Neural crest cell (in vitro differentiated cells): ENCODE measurements at regions not wholly inside any gene's neighbourhood (a gene's known extent, or its start where the extent isn't known, plus 50 kb on each side); places are given as distances from the start of the nearest gene placed in this dataset.
"Not testable (repeated sequence)": the region's sequence is repeated elsewhere in the genome, so short reads cannot be mapped to it uniquely, and the experiment has no call there.

ENCODE experiments used
- DNase-seq: peaks from one replicate; pipeline ENCODE4 v3.0.0; 2021; ENCODE audit warnings: low read depth, mixed read lengths, low spot score
- H3K27ac Mint-ChIP-seq: one replicate; pipeline ENCODE4 v1.8.0; 2021; ENCODE audit warnings: mild to moderate bottlenecking, mixed read lengths; ENCODE audit not compliant: unreplicated experiment
- H3K27me3 Mint-ChIP-seq: 2 replicates; pipeline ENCODE4 v1.8.0; 2021; ENCODE audit warnings: low read depth, mild to moderate bottlenecking, mixed read lengths
- H3K36me3 Mint-ChIP-seq: 2 replicates; pipeline ENCODE4 v1.8.0; 2021; ENCODE audit warnings: low read depth, mild to moderate bottlenecking, mixed read lengths
- H3K4me1 Mint-ChIP-seq: 2 replicates; pipeline ENCODE4 v1.8.0; 2021; ENCODE audit warnings: mixed read lengths
- H3K4me3 Mint-ChIP-seq: one replicate; pipeline ENCODE4 v1.8.0; 2021; ENCODE audit warnings: mild to moderate bottlenecking, mixed read lengths
- H3K9me3 Mint-ChIP-seq: 2 replicates; pipeline ENCODE4 v1.8.0; 2021; ENCODE audit warnings: mixed read lengths
- CTCF ChIP-seq: fragments of 200-600 bp; sonication (generic); conservative IDR thresholded peaks from 2 replicates; pipeline ENCODE4 v1.5.0; 2021; ENCODE audit warnings: antibody characterized with exemption, mild to moderate bottlenecking

DNA sequence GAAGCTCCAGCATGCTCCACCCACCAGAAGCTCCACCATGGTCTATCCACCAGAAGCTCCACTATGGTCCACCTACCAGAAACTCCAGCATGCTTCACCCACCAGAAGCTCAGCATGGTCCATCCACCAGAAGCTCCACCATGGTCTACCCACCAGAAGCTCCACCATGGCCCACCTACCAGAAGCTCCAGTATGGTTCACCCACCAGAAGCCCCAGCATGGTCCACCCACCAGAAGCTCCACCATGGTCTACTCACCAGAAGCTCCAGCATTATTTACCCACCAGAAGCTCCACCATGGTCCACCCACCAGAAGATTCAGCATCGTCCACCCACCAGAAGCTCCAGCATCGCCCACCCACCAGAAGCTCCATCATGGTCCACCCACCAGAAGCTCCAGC, 4490.2 kb upstream of the OR11H1 start:
- Mint-ChIP-seq H3K9me3 (peaks cover 41% of the 10 kb centered on the region), H3K36me3 (peaks cover 35% of the 10 kb centered on the region)
- not testable (repeated sequence) for H3K27ac Mint-ChIP-seq, H3K4me3 Mint-ChIP-seq, H3K27me3 Mint-ChIP-seq, H3K4me1 Mint-ChIP-seq, DNase-seq

DNA sequence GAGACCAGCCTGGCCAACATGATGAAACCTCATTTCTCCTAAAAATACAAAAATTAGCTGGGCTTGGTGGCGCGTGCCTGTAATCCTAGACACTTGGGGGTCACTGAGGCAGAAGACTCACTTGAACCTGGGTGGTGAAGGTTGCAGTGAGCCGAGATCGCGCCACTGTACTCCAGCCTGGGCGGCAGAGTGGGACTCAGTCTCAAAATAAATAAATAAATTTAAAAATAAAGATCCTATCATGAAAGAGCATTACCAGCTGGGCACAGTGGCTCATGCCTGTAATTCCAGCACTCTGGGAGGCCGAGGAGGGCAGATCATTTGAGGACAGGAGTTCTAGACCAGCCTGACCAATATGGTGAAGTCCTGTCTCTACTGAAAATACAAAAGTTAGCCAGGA, 4489.2 kb upstream of the OR11H1 start:
- H3K27me3 Mint-ChIP-seq, H3K27ac Mint-ChIP-seq, DNase-seq, H3K4me1 Mint-ChIP-seq, H3K4me3 Mint-ChIP-seq: not testable (repeated sequence)
- H3K36me3 Mint-ChIP-seq, result peaks cover 41% of the 10 kb centered on the region
- H3K9me3 Mint-ChIP-seq, result peaks cover 45% of the 10 kb centered on the region

DNA sequence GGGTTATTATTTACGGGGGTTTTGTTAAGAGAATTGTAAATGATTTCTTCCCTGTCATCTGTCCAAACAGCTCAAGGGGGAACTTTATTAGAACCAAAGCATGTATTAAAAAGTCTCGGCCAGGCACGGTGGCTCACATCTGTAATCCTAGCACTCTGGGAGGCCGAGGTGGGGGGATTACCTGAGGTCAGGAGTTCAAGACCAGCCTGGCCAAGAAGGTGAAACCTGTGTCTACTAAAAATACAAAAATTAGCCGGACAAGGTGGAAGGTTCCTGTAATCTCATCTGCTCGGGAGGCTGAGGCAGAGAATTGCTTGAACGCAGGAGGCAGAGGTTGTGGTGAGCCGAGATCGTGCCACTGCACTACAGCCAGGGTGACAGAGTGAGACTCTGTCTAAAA, 4486.6 kb upstream of the OR11H1 start:
- H3K36me3 Mint-ChIP-seq, result peaks cover 31% of the 10 kb centered on the region
- DNase-seq, result not testable (repeated sequence)

GRCh38 chr22:11042116-11042515, 4485.9 kb upstream of the OR11H1 start:
- Mint-ChIP-seq H3K9me3 (peaks cover 34% of the 10 kb centered on the region), H3K27ac (no peak overlapping the region), H3K4me3 (no peak overlapping the region), H3K4me1 (no peaks in the 10 kb centered on the region), H3K27me3 (no peaks in the 10 kb centered on the region), H3K36me3 (peaks cover 27% of the 10 kb centered on the region)
- TF ChIP-seq CTCF, result no peak
- no peak for DNase-seq

More for the DNA sequence above, 4486.6 kb upstream of the OR11H1 start:
- H3K27me3 Mint-ChIP-seq, H3K4me1 Mint-ChIP-seq, H3K4me3 Mint-ChIP-seq, H3K27ac Mint-ChIP-seq: not testable (repeated sequence)
- peaks cover 37% of the 10 kb centered on the region for H3K9me3 Mint-ChIP-seq

DNA sequence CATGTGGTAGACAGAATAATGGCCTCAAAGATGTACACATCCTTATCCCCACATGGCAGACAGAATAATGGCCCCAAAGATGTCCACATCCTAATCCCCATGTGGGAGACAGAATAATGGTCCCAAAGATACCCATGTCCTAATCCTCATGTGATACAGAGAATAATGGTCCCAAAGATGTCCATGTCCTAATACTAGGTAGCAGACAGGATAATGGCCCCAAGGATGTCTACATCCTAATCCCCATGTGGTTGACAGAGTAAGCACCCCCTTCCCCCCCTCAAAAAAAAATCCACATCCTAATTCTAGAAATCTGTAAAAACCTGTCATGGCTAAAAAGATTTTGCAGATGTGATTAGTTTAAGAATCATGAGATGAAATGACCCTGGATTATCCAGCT, 4484.7 kb upstream of the OR11H1 start:
- H3K27ac Mint-ChIP-seq, H3K4me1 Mint-ChIP-seq, DNase-seq, H3K4me3 Mint-ChIP-seq, H3K27me3 Mint-ChIP-seq: not testable (repeated sequence)
- peaks cover 28% of the 10 kb centered on the region for H3K9me3 Mint-ChIP-seq
- peaks cover 21% of the 10 kb centered on the region for H3K36me3 Mint-ChIP-seq

GRCh38 chr22:11048884-11049283, 4479.1 kb upstream of the OR11H1 start:
- not testable (repeated sequence) for H3K27ac Mint-ChIP-seq, H3K4me3 Mint-ChIP-seq, H3K4me1 Mint-ChIP-seq, DNase-seq, H3K27me3 Mint-ChIP-seq
- Mint-ChIP-seq H3K36me3 (peaks cover 13% of the 10 kb centered on the region), H3K9me3 (peaks cover 10% of the 10 kb centered on the region)

- H3K36me3 Mint-ChIP-seq, result peaks cover 13% of the 10 kb centered on the region
- not testable (repeated sequence) for H3K4me3 Mint-ChIP-seq, H3K27ac Mint-ChIP-seq, H3K27me3 Mint-ChIP-seq, H3K4me1 Mint-ChIP-seq, DNase-seq
- H3K9me3 Mint-ChIP-seq, result peaks cover 10% of the 10 kb centered on the region
These were observed 4477.8 kb upstream of the OR11H1 start for GRCh38 chr22:11050226-11050625.

- not testable (repeated sequence) for DNase-seq, H3K4me3 Mint-ChIP-seq, H3K27ac Mint-ChIP-seq, H3K27me3 Mint-ChIP-seq, H3K4me1 Mint-ChIP-seq
- H3K36me3 Mint-ChIP-seq, result peaks cover 19% of the 10 kb centered on the region
- H3K9me3 Mint-ChIP-seq, result peaks cover 14% of the 10 kb centered on the region
These were observed 4476.4 kb upstream of the OR11H1 start for GRCh38 chr22:11051401-11052112.

DNA sequence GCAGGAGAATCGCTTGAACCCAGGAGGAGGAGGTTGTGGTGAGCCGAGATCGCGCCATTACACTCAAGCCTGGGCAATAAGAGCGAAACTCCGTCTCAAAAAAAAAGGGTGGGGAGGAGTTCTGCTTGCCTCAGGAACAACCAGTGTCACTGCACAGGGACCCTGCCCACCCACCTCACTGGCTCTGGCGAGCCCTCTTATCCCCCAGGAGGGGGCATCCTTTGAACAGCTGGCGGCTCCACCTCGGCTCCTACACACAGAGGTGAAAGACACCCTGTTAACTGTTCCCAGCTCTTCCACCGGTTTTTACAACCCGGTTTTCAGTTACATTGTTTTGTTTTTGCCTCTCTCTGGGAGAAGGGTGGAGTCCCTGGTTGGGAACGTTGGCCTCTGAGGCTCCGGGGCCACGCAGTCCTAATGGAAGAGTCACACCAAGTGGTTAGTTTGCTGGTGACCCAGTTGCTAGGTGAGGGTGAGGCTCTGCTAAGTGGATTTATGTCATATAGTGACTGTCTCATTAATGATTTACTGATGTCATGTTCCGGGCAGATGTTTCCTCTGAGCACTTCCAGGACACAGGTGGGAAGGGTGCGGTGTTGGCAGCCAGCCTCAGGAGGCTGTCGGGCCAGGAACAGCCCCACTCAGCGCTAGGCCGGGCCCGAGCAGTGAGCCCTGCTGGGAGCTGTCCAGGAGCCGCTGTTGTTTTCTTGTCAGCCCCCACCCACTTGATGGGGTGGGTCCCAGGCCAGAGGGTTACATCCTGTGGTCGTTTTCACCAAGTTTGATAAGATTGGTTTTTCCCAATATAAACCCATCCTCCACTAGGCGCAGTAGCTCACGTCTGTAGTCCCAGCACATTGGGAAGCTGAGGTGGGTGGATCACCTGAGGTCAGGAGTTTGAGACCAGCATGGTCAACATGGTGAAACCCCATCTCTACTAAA, 4474.3 kb upstream of the OR11H1 start:
- H3K4me1 Mint-ChIP-seq, H3K4me3 Mint-ChIP-seq, H3K27me3 Mint-ChIP-seq, H3K27ac Mint-ChIP-seq, DNase-seq: not testable (repeated sequence)
- Mint-ChIP-seq H3K36me3 (peaks cover 17% of the 10 kb centered on the region), H3K9me3 (peaks cover 12% of the 10 kb centered on the region)

DNA sequence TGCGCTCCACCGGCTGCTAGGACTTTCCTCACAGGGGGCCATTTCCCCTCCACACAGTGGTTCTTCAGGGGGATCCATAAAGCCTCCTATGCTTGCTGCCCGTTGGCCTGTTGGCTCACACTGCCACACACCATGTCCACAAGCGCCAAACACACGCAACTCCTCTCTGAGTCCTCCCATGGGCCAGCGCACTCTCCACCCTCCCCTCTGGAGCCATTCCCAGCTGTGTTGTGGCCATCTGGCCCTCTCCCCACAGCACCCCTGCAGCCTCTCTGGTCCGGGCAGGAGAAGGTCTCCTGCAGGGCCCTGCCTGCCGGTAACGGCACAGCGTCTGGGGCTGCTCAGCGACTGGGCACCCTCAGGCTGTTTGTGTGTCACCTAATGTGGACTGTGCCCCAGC, 4473.3 kb upstream of the OR11H1 start:
- not testable (repeated sequence) for DNase-seq

GRCh38 chr22:11055176-11055575, 4472.8 kb upstream of the OR11H1 start:
- DNase-seq, H3K27ac Mint-ChIP-seq, H3K4me1 Mint-ChIP-seq, H3K9me3 Mint-ChIP-seq, H3K4me3 Mint-ChIP-seq, H3K27me3 Mint-ChIP-seq: not testable (repeated sequence)
- peaks cover 12% of the 10 kb centered on the region for H3K36me3 Mint-ChIP-seq

More for the DNA sequence above, 4473.3 kb upstream of the OR11H1 start:
- H3K36me3 Mint-ChIP-seq, result peaks cover 12% of the 10 kb centered on the region
- H3K27me3 Mint-ChIP-seq, H3K4me3 Mint-ChIP-seq, H3K27ac Mint-ChIP-seq, H3K9me3 Mint-ChIP-seq, H3K4me1 Mint-ChIP-seq: not testable (repeated sequence)

GRCh38 chr22:11057955-11058547, 4469.9 kb upstream of the OR11H1 start:
- not testable (repeated sequence) for H3K27me3 Mint-ChIP-seq
- peaks cover 16% of the 10 kb centered on the region for H3K9me3 Mint-ChIP-seq

More at GRCh38 chr22:11057955-11058547, 4469.9 kb upstream of the OR11H1 start:
- not testable (repeated sequence) for H3K27ac Mint-ChIP-seq, H3K4me3 Mint-ChIP-seq, H3K4me1 Mint-ChIP-seq, DNase-seq
- H3K36me3 Mint-ChIP-seq, result peaks cover 18% of the 10 kb centered on the region
